Mucosa of descending colon (tissue), 3 donors: ENCODE measurements at regions not wholly inside any gene's neighbourhood (a gene's known extent, or its start where the extent isn't known, plus 50 kb on each side); places are given as distances from the start of the nearest gene placed in this dataset.

Source experiments
- ATAC-seq: fragments of 200-7000 bp; cut with Tn5 transposase; one replicate; pipeline ENCODE4 v1.9.1; 2020; ENCODE audit warnings: mild to moderate bottlenecking, moderate library complexity
- DNase-seq, 3 donors: peaks; one replicate each; pipeline ENCODE4 v3.0.0-alpha.2; 2020
- H3K36me3 ChIP-seq: fragments of 200-600 bp; one replicate; pipeline ENCODE4 v1.8.0; 2021; ENCODE audit warnings: low read depth, mild to moderate bottlenecking
- H3K4me1 ChIP-seq: fragments of 200-600 bp; one replicate; pipeline ENCODE4 v1.8.0; 2021; ENCODE audit warnings: low read depth, mild to moderate bottlenecking
- H3K4me3 ChIP-seq: fragments of 200-600 bp; one replicate; pipeline ENCODE4 v1.8.0; 2021; ENCODE audit warnings: mild to moderate bottlenecking
- H3K9me3 ChIP-seq: fragments of 200-600 bp; one replicate; pipeline ENCODE4 v1.8.0; 2021; ENCODE audit warnings: mild to moderate bottlenecking
- intact Hi-C, 2 donors: fragments of 100-400 bp; cut with DNase I in 1 of 2; cut with micrococcal nuclease in 1 of 2; formaldehyde crosslinking; loops; one replicate each; pipeline versions ENCODE4 v1.11.0 to v1.11.1; 2022; cut with DNase I, micrococcal nuclease
- TF ChIP-seq, protein P1 (sequence below): fragments of 200-600 bp; IDR thresholded peaks from one replicate; pipeline ENCODE4 v1.8.0; 2022; ENCODE audit warnings: antibody characterized with exemption, mild to moderate bottlenecking
- donor health status: DM: no; HTN: no; CAD: no; lungs with moderate emphysema.
- donor health status: DM: no; HTN: no; CAD: no.
- donor health status: DM: no; HTN: yes; CAD: no.

DNA sequence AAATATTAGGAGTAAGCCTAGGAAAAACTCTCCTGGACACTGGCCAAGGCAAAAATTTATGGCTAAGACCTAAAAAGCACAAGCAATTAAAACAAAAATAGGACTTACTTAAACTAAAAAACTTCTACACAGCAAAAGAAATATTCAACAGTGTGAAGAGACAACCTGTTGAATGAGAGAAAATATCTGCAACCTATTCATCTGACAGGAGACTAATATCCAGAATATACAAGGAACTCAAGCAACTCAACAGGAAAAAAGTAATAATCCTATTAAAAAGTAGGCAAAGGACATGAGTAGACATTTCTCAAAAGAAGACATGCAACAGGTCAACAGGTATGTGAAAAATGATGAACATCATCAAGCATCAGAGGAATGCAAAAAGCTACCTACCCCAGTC lies 431.1 kb downstream of the ZEB2 start:
- H3K36me3 ChIP-seq, result no peaks in the 10 kb centered on the region
- DNase-seq (no peak), ATAC-seq (no peak)
- intact Hi-C loops, result no loop called here
- TF ChIP-seq, protein P1, sequence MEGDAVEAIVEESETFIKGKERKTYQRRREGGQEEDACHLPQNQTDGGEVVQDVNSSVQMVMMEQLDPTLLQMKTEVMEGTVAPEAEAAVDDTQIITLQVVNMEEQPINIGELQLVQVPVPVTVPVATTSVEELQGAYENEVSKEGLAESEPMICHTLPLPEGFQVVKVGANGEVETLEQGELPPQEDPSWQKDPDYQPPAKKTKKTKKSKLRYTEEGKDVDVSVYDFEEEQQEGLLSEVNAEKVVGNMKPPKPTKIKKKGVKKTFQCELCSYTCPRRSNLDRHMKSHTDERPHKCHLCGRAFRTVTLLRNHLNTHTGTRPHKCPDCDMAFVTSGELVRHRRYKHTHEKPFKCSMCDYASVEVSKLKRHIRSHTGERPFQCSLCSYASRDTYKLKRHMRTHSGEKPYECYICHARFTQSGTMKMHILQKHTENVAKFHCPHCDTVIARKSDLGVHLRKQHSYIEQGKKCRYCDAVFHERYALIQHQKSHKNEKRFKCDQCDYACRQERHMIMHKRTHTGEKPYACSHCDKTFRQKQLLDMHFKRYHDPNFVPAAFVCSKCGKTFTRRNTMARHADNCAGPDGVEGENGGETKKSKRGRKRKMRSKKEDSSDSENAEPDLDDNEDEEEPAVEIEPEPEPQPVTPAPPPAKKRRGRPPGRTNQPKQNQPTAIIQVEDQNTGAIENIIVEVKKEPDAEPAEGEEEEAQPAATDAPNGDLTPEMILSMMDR, result no peak
- H3K4me3 ChIP-seq, result no peak overlapping the region
- no peaks in the 10 kb centered on the region for H3K4me1 ChIP-seq
- no peaks in the 10 kb centered on the region for H3K9me3 ChIP-seq

DNA sequence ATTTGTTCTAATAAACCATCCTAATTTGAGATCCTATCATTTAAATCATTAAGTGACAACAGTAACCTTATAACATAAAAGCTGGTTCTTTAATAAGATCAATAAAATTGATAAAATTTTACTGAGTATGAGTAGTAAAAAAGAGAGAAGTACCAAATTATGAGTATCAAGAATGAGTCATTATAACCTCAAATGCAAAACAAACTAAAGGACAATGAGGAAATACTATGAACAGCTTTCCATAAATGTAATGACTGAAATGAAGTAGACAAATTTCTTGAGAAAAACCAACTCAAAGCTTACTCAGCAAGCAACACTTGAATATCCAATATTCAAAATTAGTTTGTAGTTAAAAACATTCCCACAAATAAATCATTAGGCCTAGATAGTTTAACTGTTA lies 433.0 kb downstream of the ZEB2 start:
- DNase-seq (no peak), ATAC-seq (no peak)
- no peak overlapping the region for H3K4me3 ChIP-seq
- H3K36me3 ChIP-seq, result no peaks in the 10 kb centered on the region
- no peaks in the 10 kb centered on the region for H3K4me1 ChIP-seq
- no peaks in the 10 kb centered on the region for H3K9me3 ChIP-seq
- TF ChIP-seq, protein P1, result no peak
- intact Hi-C loops, result no loop called here

DNA sequence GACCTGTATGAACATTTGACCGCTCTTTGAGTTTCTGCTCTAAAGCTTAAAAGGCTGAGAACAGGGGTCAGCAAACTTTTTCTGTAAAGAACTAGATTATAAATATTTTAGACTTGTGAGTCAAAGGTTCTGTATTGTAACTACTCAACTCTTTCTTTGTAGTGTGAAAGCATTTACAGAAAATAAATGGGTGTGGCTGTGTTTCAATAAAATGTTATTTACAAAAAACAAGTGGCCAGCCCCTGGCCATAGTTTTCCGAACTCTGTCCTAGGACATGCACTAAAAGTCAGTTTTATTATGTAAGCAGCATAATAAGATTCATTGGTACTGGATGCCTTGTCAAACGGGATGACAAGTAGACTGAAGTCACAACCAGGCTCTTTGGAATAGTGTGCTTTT lies 434.9 kb downstream of the ZEB2 start:
- H3K9me3 ChIP-seq, result no peaks in the 10 kb centered on the region
- intact Hi-C loops, result no loop called here

DNA sequence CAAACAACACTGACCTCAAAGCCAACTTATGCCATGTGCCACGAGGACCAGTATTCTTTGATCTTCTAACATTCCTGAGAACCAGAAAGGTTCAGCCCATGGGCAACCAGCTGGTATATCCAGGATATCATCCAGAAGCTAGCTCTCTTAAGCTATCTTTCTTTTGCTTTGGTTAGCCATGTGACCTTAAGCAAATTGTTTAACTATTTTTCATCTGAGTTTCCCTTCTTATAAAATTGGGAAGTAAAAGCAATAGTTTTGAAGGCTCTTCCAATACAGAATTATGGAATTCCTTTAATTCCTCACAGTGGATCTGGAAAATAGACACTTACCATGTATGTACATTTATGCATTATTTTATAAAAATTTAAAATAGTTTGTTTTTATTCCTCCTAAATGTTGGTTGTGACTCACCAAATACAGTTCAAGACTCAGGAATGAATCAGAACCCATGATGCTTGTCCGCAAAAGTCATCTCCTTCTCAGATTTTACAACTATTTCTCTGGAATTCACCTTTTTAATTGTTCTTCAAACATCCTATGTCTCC lies 435.7 kb downstream of the ZEB2 start:
- intact Hi-C loops, result no loop called here
- no peaks in the 10 kb centered on the region for H3K36me3 ChIP-seq
- DNase-seq, result no peak
- ATAC-seq, result no peak
- H3K9me3 ChIP-seq, result no peaks in the 10 kb centered on the region
- TF ChIP-seq, protein P1, result no peak
- no peaks in the 10 kb centered on the region for H3K4me1 ChIP-seq
- no peak overlapping the region for H3K4me3 ChIP-seq

More for the DNA sequence above, 434.9 kb downstream of the ZEB2 start:
- no peak for DNase-seq
- ATAC-seq, result no peak
- Histone ChIP-seq H3K4me1 (no peaks in the 10 kb centered on the region), H3K4me3 (no peak overlapping the region), H3K36me3 (no peaks in the 10 kb centered on the region)
- TF ChIP-seq, protein P1, result no peak

DNA sequence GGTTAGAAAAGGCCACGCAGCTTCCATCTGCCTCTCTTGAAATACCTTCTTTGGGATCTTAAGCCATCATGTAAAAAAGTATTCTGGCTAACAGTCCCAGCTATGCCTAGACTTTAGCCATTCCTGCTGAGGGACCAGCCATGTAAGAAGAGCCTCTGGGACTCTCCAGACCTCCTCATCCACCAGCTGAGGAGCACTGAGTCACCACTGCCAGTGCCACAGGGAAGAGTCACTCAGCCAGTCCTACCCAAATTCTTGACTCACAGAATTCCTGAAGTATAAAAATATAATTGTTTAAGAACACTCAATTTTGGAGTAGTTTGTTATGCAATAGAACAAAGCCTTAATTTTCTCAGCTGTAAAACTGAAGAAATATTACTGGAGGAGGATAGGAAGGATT lies 436.7 kb downstream of the ZEB2 start:
- intact Hi-C loops, result no loop called here
- Histone ChIP-seq H3K4me1 (no peaks in the 10 kb centered on the region), H3K9me3 (no peaks in the 10 kb centered on the region), H3K36me3 (no peaks in the 10 kb centered on the region), H3K4me3 (no peak overlapping the region)
- no peak for ATAC-seq
- TF ChIP-seq, protein P1, result no peak
- no peak for DNase-seq

DNA sequence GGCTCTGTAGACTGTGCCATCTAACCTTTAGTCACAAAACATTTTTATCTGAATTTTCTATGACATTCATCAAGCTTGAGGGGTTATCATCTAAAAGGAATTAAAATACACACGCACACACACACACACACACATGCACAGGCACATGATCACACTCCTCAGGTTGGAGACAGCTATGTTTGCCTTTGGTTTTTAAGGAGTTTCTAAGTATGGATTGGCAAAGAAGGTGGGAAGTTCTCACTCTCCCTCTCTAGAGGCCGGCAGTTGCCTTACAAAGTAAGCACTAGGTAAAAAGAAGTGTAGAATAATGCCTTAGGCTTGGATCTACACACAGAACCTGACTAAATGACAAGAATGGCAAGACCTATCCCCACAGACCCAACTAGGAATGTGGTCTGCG lies 437.1 kb downstream of the ZEB2 start:
- intact Hi-C loops, result no loop called here
- Histone ChIP-seq H3K4me3 (no peak overlapping the region), H3K4me1 (no peaks in the 10 kb centered on the region), H3K36me3 (no peaks in the 10 kb centered on the region), H3K9me3 (no peaks in the 10 kb centered on the region)
- DNase-seq (no peak), ATAC-seq (no peak)
- TF ChIP-seq, protein P1, result no peak
